Neural cell (in vitro differentiated cells): ENCODE measurements at regions not wholly inside any gene's neighbourhood (a gene's known extent, or its start where the extent isn't known, plus 50 kb on each side); places are given as distances from the start of the nearest gene placed in this dataset.

ENCODE experiments used
- EP300 ChIP-seq: fragments of 450-650 bp; conservative IDR thresholded peaks from 2 replicates; pipeline ENCODE4 v1.6.1; 2014; ENCODE audit warnings: antibody characterized with exemption, mild to moderate bottlenecking, moderate library complexity; ENCODE audit not compliant: poor library complexity, severe bottlenecking
- EZH2 ChIP-seq: fragments of 200-600, 300-800 bp; shearing (Covaris generic), sonication (generic); IDR thresholded peaks from 2 replicates; pipeline ENCODE4 v1.6.1; 2014; ENCODE audit warnings: antibody characterized with exemption, low read length, borderline replicate concordance, mild to moderate bottlenecking; ENCODE audit not compliant: insufficient read depth, poor library complexity, severe bottlenecking
- MXI1 ChIP-seq: fragments of 450-650 bp; conservative IDR thresholded peaks from 2 replicates; pipeline ENCODE4 v1.6.1; 2014; ENCODE audit warnings: antibody characterized with exemption, mild to moderate bottlenecking; ENCODE audit not compliant: poor library complexity, severe bottlenecking
- POLR2AphosphoS5 ChIP-seq: IDR thresholded peaks from 2 replicates; pipeline ENCODE4 v1.6.1; 2012
- RAD21 ChIP-seq: fragments of 450-650 bp; conservative IDR thresholded peaks from 2 replicates; pipeline ENCODE4 v1.6.1; 2014; ENCODE audit warnings: antibody characterized with exemption, mild to moderate bottlenecking, moderate library complexity
- TAF1 ChIP-seq: IDR thresholded peaks from 2 replicates; pipeline ENCODE4 v1.6.1; 2012; ENCODE audit warnings: low read depth
- TF ChIP-seq, protein P1 (sequence below): fragments of 450-650 bp; IDR thresholded peaks from 2 replicates; pipeline ENCODE4 v1.5.1; 2014; ENCODE audit warnings: antibody characterized with exemption, mild to moderate bottlenecking, moderate library complexity; ENCODE audit not compliant: poor library complexity, severe bottlenecking
- TF ChIP-seq, protein P2 (sequence below): IDR thresholded peaks from 2 replicates; pipeline ENCODE4 v1.6.1; 2012; ENCODE audit warnings: borderline replicate concordance

DNA sequence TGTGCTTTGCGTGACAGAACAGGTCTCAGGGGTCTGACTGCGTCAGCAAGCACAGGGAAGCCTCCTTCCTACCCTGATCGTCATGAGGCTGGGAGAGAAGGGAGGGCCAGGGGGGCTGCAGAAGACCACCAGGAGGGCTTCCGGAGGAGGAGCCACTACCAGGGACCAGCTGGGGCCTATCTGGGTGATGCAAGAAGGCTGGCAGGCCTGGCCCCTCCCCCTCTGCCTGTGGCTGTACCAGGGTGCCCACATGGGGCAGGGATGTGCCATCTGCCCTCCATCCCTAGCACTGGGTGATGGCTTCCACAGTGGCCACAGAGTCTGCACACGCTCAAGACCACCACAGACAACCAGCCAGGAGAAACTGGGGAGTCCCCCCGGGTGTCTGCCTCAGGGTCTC, 116.4 kb upstream of the NKX1-1 start:
- TF ChIP-seq, protein P1, sequence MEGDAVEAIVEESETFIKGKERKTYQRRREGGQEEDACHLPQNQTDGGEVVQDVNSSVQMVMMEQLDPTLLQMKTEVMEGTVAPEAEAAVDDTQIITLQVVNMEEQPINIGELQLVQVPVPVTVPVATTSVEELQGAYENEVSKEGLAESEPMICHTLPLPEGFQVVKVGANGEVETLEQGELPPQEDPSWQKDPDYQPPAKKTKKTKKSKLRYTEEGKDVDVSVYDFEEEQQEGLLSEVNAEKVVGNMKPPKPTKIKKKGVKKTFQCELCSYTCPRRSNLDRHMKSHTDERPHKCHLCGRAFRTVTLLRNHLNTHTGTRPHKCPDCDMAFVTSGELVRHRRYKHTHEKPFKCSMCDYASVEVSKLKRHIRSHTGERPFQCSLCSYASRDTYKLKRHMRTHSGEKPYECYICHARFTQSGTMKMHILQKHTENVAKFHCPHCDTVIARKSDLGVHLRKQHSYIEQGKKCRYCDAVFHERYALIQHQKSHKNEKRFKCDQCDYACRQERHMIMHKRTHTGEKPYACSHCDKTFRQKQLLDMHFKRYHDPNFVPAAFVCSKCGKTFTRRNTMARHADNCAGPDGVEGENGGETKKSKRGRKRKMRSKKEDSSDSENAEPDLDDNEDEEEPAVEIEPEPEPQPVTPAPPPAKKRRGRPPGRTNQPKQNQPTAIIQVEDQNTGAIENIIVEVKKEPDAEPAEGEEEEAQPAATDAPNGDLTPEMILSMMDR = no peak
- TF ChIP-seq POLR2AphosphoS5 (no peak), TAF1 (no peak), RAD21 (no peak), MXI1 (no peak), EZH2 (no peak), EP300 (no peak)
- TF ChIP-seq, protein P2, sequence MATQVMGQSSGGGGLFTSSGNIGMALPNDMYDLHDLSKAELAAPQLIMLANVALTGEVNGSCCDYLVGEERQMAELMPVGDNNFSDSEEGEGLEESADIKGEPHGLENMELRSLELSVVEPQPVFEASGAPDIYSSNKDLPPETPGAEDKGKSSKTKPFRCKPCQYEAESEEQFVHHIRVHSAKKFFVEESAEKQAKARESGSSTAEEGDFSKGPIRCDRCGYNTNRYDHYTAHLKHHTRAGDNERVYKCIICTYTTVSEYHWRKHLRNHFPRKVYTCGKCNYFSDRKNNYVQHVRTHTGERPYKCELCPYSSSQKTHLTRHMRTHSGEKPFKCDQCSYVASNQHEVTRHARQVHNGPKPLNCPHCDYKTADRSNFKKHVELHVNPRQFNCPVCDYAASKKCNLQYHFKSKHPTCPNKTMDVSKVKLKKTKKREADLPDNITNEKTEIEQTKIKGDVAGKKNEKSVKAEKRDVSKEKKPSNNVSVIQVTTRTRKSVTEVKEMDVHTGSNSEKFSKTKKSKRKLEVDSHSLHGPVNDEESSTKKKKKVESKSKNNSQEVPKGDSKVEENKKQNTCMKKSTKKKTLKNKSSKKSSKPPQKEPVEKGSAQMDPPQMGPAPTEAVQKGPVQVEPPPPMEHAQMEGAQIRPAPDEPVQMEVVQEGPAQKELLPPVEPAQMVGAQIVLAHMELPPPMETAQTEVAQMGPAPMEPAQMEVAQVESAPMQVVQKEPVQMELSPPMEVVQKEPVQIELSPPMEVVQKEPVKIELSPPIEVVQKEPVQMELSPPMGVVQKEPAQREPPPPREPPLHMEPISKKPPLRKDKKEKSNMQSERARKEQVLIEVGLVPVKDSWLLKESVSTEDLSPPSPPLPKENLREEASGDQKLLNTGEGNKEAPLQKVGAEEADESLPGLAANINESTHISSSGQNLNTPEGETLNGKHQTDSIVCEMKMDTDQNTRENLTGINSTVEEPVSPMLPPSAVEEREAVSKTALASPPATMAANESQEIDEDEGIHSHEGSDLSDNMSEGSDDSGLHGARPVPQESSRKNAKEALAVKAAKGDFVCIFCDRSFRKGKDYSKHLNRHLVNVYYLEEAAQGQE = no peak
